GM19240 (cell line): ENCODE measurements at regions not wholly inside any gene's neighbourhood (a gene's known extent, or its start where the extent isn't known, plus 50 kb on each side); places are given as distances from the start of the nearest gene placed in this dataset.

ENCODE experiments used
- DNase-seq: peaks from one replicate; pipeline ENCODE4 v3.0.0; 2011; ENCODE audit warnings: low spot score; ENCODE audit not compliant: insufficient read length

DNA sequence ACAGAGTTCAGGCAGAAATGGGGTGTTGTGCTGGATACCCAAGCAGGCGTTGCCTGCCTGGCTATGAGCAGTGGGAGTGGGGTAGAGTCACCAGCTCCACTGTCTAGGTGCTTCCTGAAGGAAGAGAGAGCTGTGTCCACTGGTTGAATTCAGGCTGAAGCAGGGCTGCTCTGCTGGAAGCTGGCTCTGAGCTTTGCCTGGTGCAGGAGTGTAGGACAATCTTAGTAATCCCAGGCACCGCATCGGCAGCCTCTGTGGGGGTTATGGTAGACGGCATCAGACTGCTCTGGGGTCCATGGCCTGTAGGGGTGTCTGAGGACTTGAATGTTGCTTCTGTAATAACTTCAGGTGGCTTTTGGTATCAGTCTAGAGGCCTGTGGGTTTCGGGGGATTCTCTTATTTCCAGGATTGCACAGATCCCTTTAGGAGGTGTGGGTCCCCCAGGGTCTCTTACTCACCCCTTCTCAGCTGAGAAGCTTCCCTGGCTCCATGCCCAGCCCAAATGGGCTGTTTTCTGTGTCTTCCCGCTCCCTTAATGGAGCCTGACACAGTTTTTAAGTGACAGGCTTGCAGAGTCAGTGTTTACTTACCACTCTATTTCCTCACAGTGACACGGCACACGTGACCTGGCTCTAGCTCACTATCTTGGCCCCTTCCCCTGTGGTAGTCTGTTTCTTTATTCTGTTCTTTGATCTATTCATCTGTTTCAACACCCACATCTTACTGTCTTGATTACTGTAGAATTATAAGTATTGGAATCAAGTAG is 644.3 kb downstream of the CBLN2 start:
- DNase-seq: no peak

- no peak for DNase-seq
Observed at GRCh38 chr18:71899183-71899582, 645.0 kb downstream of the CBLN2 start.

DNA sequence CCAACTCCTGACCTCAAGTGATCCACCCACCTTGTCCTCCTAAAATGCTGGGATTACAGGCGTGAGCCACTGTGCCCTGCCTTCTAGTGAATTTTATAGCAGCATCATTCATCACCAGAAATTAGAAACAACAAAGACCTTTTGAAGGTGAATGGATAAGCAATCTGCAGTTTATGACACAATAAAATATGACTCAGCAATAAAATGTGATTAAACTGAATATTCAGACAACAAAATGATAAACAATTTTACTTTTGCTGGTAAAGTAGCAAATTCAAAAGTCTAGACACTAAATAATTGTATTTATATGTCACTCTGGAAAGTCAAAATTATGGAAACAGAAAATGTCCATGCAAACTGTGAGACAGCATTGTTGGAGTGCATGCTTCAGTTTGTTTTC is 656.6 kb downstream of the CBLN2 start:
- DNase-seq: no peak

DNA sequence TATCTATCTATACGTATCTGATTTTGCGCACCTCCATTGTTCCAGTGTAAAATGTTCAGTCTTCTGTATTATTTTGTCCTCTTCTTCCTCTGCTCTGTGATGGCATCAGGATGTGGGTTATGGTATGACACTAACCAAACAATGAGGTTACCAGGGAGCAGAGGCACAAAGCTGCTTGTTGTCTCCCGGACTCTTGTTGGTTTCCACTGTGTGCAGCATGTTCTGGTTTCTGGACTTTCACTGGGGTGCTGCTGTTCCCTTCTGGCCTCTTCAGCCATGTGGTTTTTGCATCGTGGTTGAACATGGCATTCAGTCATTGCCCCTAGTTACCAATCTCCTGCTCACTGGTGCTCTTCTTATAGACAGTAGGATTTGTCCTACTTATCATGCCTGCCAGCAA is 665.9 kb downstream of the CBLN2 start:
- no peak for DNase-seq

- no peak for DNase-seq
Observed at GRCh38 chr18:71873695-71874094, 670.4 kb downstream of the CBLN2 start.

GRCh38 chr18:71865888-71866287 is 678.3 kb downstream of the CBLN2 start:
- no peak for DNase-seq

- DNase-seq: no peak
Observed at GRCh38 chr18:71850602-71851001, 693.5 kb downstream of the CBLN2 start.

DNA sequence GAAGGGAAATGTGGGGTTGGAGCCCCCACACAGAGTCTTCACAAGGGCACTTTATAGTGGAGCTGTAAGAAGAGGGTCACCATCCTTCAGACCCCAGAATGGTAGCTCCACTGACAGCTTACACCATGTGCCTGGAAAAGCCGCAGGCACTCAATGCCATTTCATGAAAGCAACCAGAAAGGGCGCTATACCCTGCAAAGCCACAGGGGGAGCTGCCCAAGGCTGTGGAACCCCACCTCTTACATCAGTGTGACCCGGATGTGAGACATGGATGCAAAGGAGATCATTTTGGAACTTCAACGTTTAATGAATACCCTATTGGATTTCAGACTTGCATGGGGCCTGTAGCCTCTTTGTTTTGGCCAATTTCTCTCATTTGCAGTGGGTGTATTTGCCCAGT is 694.7 kb downstream of the CBLN2 start:
- DNase-seq: no peak

DNA sequence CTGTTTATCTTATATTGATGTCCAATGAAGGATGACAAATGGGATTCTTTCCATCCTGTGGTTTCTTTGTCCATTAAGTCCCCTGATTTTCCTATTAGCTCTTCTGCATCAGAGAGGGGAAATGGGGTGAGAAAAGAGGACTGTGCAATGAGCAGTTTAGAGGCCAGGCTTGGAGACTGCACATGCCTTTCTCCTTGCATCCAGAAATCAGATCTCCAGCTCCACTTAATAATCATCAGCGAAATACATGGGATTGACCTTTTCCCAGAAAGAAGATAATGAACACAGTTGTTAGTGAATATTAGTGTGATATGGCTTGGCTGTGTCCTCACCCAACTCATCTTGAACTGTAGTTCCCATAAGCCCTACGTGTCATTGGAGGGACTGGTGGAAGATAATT is 697.4 kb downstream of the CBLN2 start:
- no peak for DNase-seq

GRCh38 chr18:71844814-71845213 is 699.3 kb downstream of the CBLN2 start:
- no peak for DNase-seq

DNA sequence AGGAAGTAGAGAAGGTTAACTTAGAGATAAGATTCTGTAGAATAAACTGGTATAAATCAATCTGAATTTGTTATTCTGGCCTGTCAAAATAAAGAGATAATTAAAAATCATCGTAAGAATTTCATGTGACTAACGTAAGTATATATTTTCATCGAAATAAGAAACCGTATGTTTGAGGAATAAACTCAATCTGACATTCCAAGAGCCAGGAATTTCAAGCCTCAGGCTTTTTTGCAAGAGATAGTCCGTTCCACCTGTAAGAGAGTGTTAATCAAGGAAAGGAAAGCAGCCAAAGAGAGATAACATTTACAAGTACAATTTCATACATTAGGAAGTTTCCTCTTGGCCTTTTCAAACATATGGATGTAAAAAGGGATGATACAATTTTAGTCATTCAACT is 701.5 kb downstream of the CBLN2 start:
- no peak for DNase-seq

- no peak for DNase-seq
Observed at GRCh38 chr18:71837547-71837946, 706.6 kb downstream of the CBLN2 start.

DNA sequence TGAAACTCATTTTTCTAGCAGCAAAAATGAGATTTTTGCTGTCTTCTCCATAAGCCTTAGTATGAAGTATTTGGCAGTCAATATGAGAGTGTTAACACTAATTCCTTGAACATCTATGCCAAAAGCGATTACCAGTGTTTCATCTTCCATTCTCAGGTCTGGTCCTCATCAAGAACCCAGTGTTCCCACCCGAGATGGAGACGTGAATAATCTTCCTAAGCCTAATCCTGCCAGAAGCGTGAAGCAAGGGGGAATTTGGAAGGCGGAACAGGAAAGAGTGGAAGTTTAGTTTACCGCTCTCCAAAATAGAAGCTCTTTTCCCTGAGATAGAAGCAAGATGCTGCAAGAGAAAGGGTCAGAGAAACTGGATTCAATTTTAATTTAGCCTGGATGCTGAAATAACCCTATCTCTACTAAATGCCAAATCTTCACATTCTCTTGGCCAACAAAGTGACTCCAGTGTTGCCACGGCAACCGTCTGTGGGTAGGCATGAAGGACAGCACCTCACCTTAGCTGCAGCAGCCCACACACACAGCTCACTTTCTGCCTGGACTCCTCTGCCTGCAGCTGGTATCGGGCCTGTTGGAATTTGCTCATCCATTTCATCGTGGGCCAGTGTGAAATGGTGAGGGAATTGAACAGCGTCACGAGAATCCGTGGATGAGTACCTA is 711.1 kb downstream of the CBLN2 start:
- no peak for DNase-seq

GRCh38 chr18:71831039-71831438 is 713.1 kb downstream of the CBLN2 start:
- DNase-seq: no peak

DNA sequence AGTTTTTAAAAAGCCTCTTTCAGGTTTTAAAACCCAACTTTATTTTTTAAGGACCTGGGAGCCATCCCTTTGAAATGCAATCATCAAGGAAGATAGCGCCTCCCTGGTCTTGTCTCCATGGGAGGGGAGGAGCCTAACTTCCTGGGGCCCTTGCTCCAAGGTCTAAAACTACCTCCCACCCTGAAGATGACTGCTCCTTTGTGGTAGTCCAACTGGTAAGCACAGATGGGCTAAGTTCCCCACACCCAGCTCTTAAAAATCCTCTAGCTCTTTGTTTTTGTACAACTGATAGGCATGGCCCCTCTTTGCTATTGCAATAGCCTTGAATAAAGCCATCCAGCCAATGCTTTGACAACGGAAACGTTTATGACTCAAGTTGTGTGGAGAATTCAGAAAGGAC is 716.8 kb downstream of the CBLN2 start:
- no peak for DNase-seq

DNA sequence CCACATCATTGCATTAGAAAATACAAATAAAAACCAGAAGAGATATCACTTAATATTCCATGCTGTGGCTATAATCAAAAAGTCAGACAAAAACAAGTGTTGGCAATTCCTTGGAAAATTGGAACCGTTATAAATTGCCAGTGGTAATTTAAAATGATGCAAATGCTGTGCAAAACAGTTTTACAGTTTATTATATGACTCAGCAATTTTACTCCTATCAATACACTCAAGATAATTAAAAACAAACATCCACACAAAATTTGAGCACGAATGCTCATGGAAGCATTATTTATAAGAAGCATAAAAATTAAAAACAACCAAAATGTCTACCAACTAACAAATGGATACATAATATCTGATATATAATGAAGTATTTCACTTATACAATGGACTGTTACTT is 728.8 kb downstream of the CBLN2 start:
- DNase-seq: no peak

DNA sequence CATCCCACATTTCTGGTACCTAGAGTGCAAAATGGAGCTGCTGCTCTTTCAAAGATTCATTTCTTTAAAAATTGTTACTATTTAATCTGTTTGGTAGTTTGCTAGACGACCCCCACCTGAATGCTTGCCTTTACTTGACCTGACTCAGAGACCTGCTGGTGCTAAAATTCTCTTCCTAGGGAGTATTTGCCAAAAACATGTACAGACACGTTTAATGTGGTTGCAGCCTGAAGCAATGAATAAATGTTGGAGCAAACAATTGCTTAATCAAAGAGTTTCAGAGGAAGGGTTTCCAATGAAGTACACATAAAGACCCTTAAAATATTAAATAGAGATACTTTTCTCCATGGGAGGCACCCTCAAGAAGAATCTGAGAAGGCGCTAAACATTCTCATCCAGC is 734.4 kb downstream of the CBLN2 start:
- DNase-seq: no peak

DNA sequence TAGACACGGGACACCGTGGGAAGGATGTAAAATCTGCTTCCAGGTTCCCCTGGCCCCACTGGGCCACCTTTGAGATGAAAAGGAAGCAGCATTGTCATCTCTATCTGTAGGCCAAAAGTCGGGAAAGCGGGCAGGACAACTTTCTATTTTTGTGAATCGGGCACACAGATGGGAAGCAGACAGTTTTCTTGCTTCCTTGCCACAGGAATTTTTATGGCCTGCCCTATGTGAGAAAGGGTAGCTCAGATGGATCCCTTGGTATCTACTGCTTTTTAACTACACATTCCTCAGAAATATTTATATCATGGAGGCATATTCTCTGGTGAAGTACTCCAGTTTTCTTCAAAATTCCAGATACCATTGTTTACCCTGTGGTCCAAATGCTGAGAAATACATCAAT is 735.5 kb downstream of the CBLN2 start:
- DNase-seq: no peak

DNA sequence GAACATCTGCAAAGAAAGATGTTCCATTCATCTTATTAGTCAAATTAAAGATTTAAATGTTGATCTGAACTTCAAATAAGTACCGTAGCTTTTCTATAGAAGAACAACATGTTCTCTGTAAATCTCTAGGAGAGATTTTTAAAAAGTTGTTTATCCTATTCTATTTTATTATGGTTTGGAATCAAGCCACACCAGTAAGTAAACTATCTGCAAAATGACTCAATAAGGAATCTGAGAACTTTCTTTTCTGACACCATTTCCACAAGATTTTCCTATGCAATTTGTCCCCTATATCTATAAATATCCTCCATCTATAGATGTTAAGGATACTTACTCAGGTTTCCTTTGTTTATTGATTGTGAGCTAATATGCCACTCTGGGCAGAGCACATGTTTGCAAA is 736.6 kb downstream of the CBLN2 start:
- no peak for DNase-seq

DNA sequence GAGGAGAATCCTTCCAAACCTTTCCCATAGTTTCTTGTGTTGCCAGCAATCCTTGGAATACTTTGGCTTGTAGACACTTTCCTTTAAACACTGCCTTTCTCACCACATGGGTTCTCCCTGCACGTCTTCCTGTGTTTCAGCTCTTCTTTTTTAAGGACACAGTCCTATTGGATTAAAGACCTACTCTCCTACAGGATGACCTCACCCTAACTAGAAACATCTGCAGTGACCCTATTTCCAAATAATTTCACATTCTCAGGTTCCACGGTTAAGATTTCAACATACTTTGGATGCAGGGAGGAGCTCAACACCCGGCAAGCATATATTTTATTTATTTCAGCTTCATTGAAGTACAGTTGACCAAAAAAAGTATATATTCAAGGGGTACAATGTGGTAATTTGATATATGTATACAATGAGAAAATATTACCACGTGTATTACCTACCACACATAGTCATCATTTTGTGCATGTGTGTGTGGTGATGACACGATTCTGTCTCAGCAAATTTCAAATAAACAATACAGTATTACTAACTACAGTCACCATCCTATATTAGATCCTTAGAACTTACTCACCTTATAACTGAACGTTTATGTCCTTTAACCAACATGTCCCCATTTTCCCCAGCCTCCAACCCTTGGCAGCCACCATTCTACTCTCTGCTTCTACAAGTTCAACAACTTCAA is 745.0 kb downstream of the CBLN2 start:
- no peak for DNase-seq

- no peak for DNase-seq
Observed at GRCh38 chr18:71797554-71797953, 746.6 kb downstream of the CBLN2 start.

GRCh38 chr18:71784777-71785176 is 759.4 kb downstream of the CBLN2 start:
- DNase-seq: no peak

DNA sequence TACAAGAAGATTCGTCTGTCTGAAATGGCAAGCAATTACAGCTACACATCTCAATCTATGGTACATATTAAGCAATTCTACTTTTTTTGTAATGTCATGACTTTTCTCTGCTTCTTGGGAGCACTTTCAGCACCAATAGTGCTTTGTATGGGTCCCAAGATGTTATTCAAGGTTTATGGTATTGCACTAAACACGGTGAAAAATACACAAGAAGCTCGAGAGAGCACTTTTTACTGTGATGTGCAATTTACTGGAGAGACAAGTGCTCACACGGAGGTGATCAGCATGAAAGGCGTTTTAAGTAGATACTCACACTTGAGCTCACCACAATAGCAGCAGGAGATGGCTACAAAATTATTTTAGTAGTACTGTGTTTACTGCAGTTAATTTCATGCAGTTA is 783.6 kb downstream of the CBLN2 start:
- no peak for DNase-seq
